Mucosa of descending colon (tissue), 3 donors: ENCODE measurements at regions not wholly inside any gene's neighbourhood (a gene's known extent, or its start where the extent isn't known, plus 50 kb on each side); places are given as distances from the start of the nearest gene placed in this dataset.

ENCODE experiments used
- ATAC-seq: fragments of 200-7000 bp; cut with Tn5 transposase; one replicate; pipeline ENCODE4 v1.9.1; 2020; ENCODE audit warnings: mild to moderate bottlenecking, moderate library complexity
- DNase-seq, 3 donors: peaks; one replicate each; pipeline ENCODE4 v3.0.0-alpha.2; 2020
- H3K36me3 ChIP-seq: fragments of 200-600 bp; one replicate; pipeline ENCODE4 v1.8.0; 2021; ENCODE audit warnings: low read depth, mild to moderate bottlenecking
- H3K4me1 ChIP-seq: fragments of 200-600 bp; one replicate; pipeline ENCODE4 v1.8.0; 2021; ENCODE audit warnings: low read depth, mild to moderate bottlenecking
- H3K4me3 ChIP-seq: fragments of 200-600 bp; one replicate; pipeline ENCODE4 v1.8.0; 2021; ENCODE audit warnings: mild to moderate bottlenecking
- H3K9me3 ChIP-seq: fragments of 200-600 bp; one replicate; pipeline ENCODE4 v1.8.0; 2021; ENCODE audit warnings: mild to moderate bottlenecking
- intact Hi-C, 2 donors: fragments of 100-400 bp; cut with DNase I in 1 of 2; cut with micrococcal nuclease in 1 of 2; formaldehyde crosslinking; loops; one replicate each; pipeline versions ENCODE4 v1.11.0 to v1.11.1; 2022; cut with DNase I, micrococcal nuclease
- TF ChIP-seq, protein P1 (sequence below): fragments of 200-600 bp; IDR thresholded peaks from one replicate; pipeline ENCODE4 v1.8.0; 2022; ENCODE audit warnings: antibody characterized with exemption, mild to moderate bottlenecking
- donor health status: DM: no; HTN: no; CAD: no; lungs with moderate emphysema.
- donor health status: DM: no; HTN: no; CAD: no.
- donor health status: DM: no; HTN: yes; CAD: no.

DNA sequence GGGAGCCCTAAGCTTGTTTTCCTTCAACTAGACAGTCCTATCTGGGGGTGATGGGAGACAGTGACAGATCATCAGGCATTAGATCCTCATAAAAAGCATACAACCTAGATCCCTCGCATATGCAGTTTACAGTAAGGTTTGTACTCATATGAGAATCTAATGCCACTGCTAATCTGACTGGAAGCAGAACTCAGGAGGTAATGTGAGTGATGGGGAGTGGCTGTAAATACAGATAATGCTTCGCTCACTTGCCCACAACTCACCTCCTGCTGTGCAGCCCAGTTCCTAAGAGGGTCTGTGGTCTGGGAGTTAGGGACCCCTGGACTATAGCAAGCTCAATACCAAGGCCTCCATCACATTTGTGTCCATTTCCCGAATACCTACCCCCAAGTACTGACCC lies 260.5 kb downstream of the CDK5RAP2 start:
- Histone ChIP-seq H3K36me3 (no peaks in the 10 kb centered on the region), H3K4me1 (no peaks in the 10 kb centered on the region), H3K4me3 (no peak overlapping the region), H3K9me3 (no peaks in the 10 kb centered on the region)
- TF ChIP-seq, protein P1, sequence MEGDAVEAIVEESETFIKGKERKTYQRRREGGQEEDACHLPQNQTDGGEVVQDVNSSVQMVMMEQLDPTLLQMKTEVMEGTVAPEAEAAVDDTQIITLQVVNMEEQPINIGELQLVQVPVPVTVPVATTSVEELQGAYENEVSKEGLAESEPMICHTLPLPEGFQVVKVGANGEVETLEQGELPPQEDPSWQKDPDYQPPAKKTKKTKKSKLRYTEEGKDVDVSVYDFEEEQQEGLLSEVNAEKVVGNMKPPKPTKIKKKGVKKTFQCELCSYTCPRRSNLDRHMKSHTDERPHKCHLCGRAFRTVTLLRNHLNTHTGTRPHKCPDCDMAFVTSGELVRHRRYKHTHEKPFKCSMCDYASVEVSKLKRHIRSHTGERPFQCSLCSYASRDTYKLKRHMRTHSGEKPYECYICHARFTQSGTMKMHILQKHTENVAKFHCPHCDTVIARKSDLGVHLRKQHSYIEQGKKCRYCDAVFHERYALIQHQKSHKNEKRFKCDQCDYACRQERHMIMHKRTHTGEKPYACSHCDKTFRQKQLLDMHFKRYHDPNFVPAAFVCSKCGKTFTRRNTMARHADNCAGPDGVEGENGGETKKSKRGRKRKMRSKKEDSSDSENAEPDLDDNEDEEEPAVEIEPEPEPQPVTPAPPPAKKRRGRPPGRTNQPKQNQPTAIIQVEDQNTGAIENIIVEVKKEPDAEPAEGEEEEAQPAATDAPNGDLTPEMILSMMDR = no peak
- ATAC-seq = no peak
- DNase-seq = no peak
- intact Hi-C loops = no loop called here

DNA sequence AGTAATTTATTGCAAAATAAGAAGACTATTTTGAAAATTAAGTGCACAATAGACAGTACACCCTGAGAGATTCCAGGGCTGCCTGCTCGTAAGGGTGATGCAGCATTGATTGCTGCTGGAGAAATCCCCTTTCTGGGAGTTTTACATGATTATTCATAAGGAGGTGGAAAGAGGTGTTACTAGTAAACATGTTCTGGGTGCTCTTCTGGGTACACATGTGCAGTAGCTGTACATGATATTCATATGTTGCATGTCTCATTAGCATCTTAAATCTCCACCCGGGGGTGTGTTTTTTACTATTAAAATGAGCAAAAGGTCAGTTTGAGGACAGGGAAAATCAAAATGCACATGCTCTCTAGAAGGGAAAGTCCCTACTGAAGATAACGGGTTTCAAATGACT lies 264.8 kb downstream of the CDK5RAP2 start:
- ATAC-seq = no peak

DNA sequence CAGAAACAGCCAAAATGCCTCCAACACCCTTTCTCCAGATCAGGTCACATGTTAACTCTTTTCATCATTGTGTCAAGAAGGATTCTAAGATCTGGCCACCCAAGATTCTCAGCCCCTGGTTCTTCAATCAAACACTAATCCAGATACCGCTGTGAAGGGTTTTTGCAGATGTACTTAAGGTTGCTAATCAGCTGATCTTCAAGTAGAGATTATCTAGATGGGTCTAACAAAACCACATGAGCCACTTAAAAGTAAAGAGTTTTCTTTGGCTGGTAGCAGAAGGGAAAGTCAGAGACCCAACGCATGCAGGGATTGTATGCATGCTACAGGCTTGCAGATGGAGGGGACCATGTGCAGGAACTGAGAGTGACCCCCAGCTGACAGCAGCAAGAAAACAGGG lies 267.9 kb downstream of the CDK5RAP2 start:
- H3K4me3 ChIP-seq = no peak overlapping the region
- DNase-seq (no peak), ATAC-seq (no peak)
- H3K4me1 ChIP-seq = no peaks in the 10 kb centered on the region
- TF ChIP-seq, protein P1 = no peak
- intact Hi-C loops = no loop called here
- no peaks in the 10 kb centered on the region for H3K36me3 ChIP-seq
- peaks cover 5% of the 10 kb centered on the region for H3K9me3 ChIP-seq

More for the DNA sequence above, 264.8 kb downstream of the CDK5RAP2 start:
- DNase-seq = no peak
- intact Hi-C loops = no loop called here
- Histone ChIP-seq H3K9me3 (peaks cover 5% of the 10 kb centered on the region), H3K4me1 (no peaks in the 10 kb centered on the region), H3K36me3 (no peaks in the 10 kb centered on the region), H3K4me3 (no peak overlapping the region)
- TF ChIP-seq, protein P1 = no peak

DNA sequence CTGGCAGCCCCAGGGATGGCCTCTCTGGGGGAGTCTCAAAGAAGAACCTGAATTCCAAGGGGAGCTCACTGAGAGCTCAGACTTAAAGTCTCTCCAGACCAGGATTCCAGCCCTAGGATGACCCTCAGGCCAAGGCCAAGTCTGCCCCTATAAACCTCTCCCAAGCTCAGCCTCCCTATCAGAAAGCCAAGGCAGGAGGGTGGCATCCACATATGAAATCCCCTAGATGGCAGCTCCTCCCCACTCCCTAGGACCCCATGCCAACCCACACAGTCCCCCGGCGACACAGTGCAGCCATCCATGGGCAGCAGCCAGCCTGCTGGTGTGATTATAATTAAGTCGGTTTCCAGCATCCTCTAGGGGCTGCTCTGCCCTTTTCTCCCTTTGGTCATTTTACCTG lies 269.9 kb downstream of the CDK5RAP2 start:
- ATAC-seq (no peak), DNase-seq (no peak)
- Histone ChIP-seq H3K9me3 (peaks cover 5% of the 10 kb centered on the region), H3K36me3 (no peaks in the 10 kb centered on the region), H3K4me1 (no peaks in the 10 kb centered on the region), H3K4me3 (no peak overlapping the region)
- TF ChIP-seq, protein P1 = no peak
- intact Hi-C loops = no loop called here

DNA sequence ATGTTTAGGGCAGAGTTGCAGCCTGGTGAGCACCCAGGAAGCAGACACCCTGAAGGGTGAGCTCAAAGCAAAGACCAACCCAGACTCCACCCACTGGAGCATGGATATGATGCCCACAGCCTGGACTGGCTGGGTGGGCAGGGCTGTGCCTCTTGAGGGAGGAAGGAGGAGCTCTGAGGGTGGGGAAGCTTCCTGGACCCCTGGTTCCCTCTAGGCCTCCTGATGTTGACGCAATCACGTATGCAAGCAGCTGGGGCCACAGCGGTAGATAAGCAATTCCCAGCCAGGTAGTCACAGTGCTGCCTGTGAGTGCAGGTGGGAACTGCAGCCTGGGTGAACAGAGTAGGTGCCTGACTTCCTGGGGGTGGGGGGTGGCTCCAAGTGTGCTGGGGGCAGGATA lies 271.5 kb downstream of the CDK5RAP2 start:
- H3K4me3 ChIP-seq = no peak overlapping the region
- ATAC-seq = no peak
- H3K9me3 ChIP-seq = no peaks in the 10 kb centered on the region
- DNase-seq = no peak
- H3K36me3 ChIP-seq = no peaks in the 10 kb centered on the region
- no peaks in the 10 kb centered on the region for H3K4me1 ChIP-seq
- TF ChIP-seq, protein P1 = no peak
- intact Hi-C loops = no loop called here

DNA sequence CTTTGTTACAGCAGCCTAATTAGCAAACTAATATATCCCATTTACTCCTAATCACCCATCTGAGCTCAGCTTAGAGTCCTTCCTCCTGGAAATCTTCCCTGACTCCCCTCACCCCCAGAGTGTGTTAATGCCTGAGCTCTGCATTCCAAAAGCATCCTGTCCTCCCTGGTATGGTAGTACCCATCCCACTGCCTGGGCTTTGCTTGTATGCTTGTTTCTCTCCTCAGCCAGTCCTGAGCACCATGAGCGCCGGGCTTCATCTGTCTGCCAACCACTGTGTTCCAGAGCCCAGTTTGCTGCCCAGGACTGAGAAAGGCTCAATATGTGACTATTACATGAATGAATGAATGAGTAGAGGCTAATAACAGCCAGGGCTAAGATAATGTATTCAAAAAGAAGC lies 272.4 kb downstream of the CDK5RAP2 start:
- TF ChIP-seq, protein P1 = no peak

More for the DNA sequence above, 272.4 kb downstream of the CDK5RAP2 start:
- Histone ChIP-seq H3K4me3 (no peak overlapping the region), H3K36me3 (no peaks in the 10 kb centered on the region), H3K9me3 (no peaks in the 10 kb centered on the region), H3K4me1 (no peaks in the 10 kb centered on the region)
- ATAC-seq = no peak
- intact Hi-C loops = no loop called here
- DNase-seq = no peak
